Tongue (tissue), 2 donors: ENCODE measurements at regions not wholly inside any gene's neighbourhood (a gene's known extent, or its start where the extent isn't known, plus 50 kb on each side); places are given as distances from the start of the nearest gene placed in this dataset. TPM values are rescaled to one million over a fixed set of nuclear protein-coding genes. Genes with fewer than 3 reads are reported as not detected.

ENCODE experiments used
- DNase-seq: peaks from one replicate; pipeline ENCODE4 v3.0.0-alpha.2; 2015
- small RNA-seq: library from RNA; depleted of rRNA; stranded (forward); fragments of <200 nt; gene quantifications from one replicate; pipeline ENCODE3, GENCODE V24; 2014; ENCODE audit warnings: low replicate concordance

DNA sequence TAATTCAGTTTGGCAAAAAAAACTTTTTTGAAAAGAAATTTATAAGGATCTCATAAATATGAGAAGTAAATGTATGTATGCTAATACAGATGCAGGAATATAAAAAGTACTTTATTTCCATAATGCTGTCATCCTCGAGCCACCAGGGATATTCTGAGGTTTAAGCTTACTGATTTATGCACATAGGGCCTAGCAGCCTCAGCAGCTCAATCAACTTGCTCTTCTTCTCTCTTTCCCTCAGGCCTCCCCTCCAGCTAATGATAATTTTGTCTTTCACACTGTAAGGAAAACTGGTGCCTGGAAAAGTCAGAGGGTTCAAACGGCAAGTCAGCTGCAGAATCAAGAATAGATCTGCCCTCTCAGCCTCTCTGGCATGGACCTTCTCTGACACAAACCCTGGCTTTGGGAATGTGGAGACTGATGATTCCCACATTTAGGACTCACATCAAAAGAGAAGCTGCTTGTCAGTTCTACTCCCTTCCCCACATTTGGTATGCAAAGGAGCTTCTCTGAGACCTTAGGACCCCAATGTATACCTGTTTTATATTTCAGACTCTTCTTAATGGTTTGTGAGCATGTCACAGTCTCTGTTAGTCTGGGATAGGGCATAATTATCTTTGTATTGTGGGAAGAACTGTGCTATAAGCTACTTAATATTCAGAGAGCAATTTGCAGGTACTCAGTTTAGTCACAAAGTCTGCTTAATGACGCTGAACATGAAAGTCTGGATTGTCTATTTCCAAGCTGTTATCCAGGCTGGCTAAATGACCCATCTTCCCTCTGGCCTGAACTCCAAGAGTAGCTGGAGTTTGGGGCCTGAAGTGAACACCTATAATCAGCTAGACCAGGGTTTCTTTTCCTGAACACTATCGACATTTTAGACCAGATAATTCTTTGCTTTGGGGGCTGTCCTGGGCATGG, 52.1 kb upstream of the DIPK1A start:
- DNase-seq = peak; percentile 14

DNA sequence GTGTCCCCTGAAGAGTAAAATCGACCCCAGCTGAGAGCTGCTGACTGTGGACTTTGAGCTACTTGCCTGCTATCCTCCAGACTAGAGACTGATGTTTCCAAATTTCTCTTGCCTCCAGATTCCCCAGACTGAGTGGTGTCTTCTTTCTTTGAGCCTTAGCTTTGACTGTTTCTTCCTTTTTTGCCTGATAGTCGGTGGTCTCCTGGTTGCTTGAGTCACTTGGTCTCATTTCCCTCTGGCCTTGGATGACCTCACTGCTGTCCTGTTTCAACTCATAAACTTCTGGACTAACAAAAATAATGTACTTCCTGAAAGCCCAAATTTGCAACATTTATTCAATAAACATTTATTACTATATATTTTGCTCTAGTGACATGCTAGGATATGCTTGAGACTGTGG, 52.9 kb upstream of the DIPK1A start:
- no peak for DNase-seq

GRCh38 chr1:93015590-93015989, 54.3 kb upstream of the DIPK1A start:
- no peak for DNase-seq

- DNase-seq = no peak
These were observed 54.9 kb upstream of the DIPK1A start for GRCh38 chr1:93016171-93016570.

DNA sequence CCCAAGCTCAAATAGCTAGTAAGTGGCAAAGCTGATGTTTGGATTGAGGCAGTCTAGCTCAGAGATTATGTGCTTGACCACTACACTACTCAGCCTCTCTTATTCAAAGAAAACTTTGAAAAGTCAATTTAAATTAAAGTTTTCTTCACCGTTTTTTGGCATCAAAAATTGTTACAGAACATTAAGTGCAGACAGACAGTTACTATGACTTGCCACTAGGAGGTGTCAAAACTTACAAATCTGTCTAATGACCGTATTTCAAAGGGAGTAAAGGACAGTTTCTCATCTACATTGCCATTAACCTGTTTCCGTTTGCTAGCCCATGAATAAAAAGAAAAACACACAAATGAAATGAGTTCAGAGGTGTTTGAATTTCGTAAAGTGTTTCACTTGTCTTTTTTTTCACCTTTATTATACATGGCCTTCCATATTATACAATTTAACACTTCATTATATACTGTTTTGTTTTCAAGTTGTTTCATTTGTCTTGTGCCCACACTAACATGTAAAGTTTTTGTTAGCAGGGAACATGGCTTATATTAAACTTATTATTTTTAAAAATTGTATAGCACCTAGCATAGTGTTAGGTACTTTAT, 57.4 kb upstream of the MTF2 start:
- peak; percentile 57 for DNase-seq

GRCh38 chr1:93022580-93022979, 56.5 kb upstream of the MTF2 start:
- DNase-seq = no peak

DNA sequence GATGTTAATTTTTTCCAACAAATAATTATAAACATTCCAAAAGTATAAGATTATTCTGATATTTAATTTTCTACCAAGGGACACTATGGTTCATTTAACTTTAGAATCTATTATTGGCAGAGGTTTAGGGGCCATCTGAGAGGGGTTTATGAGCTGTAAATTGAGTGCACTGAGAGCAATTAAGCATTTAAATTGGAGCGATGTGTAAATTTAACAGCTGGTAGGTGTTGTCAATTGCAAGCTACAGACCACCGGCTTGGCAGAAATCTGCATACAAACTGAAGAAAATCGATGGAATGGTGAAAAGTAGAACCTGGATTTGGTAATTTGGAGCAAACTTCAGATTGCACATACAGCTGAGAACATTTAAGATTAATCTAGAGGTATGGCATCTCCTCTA, 55.8 kb upstream of the MTF2 start:
- DNase-seq = no peak

GRCh38 chr1:93025572-93025971, 53.5 kb upstream of the MTF2 start:
- DNase-seq = no peak

- DNase-seq = no peak
These were observed 50.5 kb upstream of the MTF2 start for GRCh38 chr1:93028542-93028941.

Small RNAs in the stretch of these regions (small RNA-seq; reads per million reads assigned to genes)
- gene RF00019 (not detected), gene RN7SKP123 (not detected)
